H1 (cell line): ENCODE measurements at regions not wholly inside any gene's neighbourhood (a gene's known extent, or its start where the extent isn't known, plus 50 kb on each side); places are given as distances from the start of the nearest gene placed in this dataset.

ENCODE experiments used
- ATF2 ChIP-seq: IDR thresholded peaks from 2 replicates; pipeline ENCODE4 v1.6.1; 2012; ENCODE audit warnings: low read length, inconsistent platforms
- CHD1 ChIP-seq: IDR thresholded peaks from 2 replicates; pipeline ENCODE4 v1.6.1; 2012; ENCODE audit warnings: low read depth, low read length, improper control_type of control experiment
- KDM5A ChIP-seq: fragments of 200-600 bp; IDR thresholded peaks from 2 replicates; pipeline ENCODE4 v1.7.1; 2012; ENCODE audit warnings: mild to moderate bottlenecking, low read length, inconsistent platforms, mixed read lengths
- POLR2AphosphoS5 ChIP-seq: IDR thresholded peaks from 2 replicates; pipeline ENCODE4 v1.6.1; 2011; ENCODE audit warnings: low read depth, low read length
- SAP30 ChIP-seq: fragments of 300-600 bp; sonication (generic); IDR thresholded peaks from 2 replicates; pipeline ENCODE4 v1.7.1; 2012; ENCODE audit warnings: low read length, moderate library complexity, mild to moderate bottlenecking, inconsistent platforms; ENCODE audit not compliant: insufficient read depth, insufficient replicate concordance
- SIN3A ChIP-seq, 2 experiments: IDR thresholded peaks in 1 of 2; conservative IDR thresholded peaks in 1 of 2; 2 replicates each; pipeline ENCODE4 v1.6.1; 2011 to 2012; ENCODE audit warnings: low read length in 2 of 2, improper control_type of control experiment in 1 of 2, low read depth in 1 of 2, mild to moderate bottlenecking in 1 of 2
- USF2 ChIP-seq: IDR thresholded peaks from 2 replicates; pipeline ENCODE4 v1.6.1; 2011; ENCODE audit warnings: low read length, improper control_type of control experiment
- ZNF274 ChIP-seq: IDR thresholded peaks from 2 replicates; pipeline ENCODE4 v1.7.0; 2012; ENCODE audit warnings: low read length, borderline replicate concordance; ENCODE audit errors: extremely low read depth

- TF ChIP-seq ATF2 (no peak), USF2 (no peak), ZNF274 (no peak), SIN3A (conservative IDR thresholded peaks at IDR 0.05 in 1 of 2, IDR thresholded peaks at IDR 0.05 in 1 of 2; ENCODE audit: low read depth in 1 of 2, low read length in 2 of 2) (no peak), POLR2AphosphoS5 (no peak), SAP30 (no peak), CHD1 (no peak), KDM5A (no peak)
Measured at GRCh38 chr5:34476941-34477565, 179.1 kb upstream of the RAI14 start (continued).
